ENCODE measurements at regions not wholly inside any gene's neighbourhood (a gene's known extent, or its start where the extent isn't known, plus 50 kb on each side); places are given as distances from the start of the nearest gene placed in this dataset.
"Not testable (repeated sequence)": the region's sequence is repeated elsewhere in the genome, so short reads cannot be mapped to it uniquely, and the experiment has no call there.

DNA sequence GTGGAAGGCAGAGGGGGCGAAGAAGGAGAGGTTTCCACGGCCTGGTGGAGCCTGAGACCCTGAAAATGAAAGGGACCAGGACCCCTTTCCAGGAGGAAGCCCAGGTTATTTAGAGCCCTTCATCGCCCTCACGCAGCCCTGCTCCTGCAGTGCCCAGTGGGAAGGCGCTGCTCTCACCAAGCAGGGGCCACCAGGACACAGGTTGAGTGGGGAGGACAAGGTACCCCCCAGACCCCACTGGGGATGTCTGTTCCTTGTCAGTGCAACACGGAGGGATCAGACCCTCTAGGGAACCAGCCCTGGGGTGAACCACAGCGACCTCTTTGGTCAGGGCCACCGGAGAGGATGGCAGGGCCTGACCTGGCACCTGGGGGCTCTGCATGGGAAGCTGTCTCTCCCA, 163.9 kb downstream of the C16orf95 start:
- TF ChIP-seq CTCF (conservative IDR thresholded peaks at IDR 0.05; ENCODE audit: low read depth), result no peak
- POLR2A ChIA-PET (ENCODE audit: low non-redundant PET), result no interaction called here
- CTCF ChIA-PET, result interaction anchor here (0.6 kb wide), 2 partner anchors 314 to 697 kb away, joined by 3 read pairs; no protein-coding TSS in a partner anchor
- H3K27ac ChIP-seq, result no peak overlapping the region
- DNase-seq (ENCODE audit: low spot score), result no peak

DNA sequence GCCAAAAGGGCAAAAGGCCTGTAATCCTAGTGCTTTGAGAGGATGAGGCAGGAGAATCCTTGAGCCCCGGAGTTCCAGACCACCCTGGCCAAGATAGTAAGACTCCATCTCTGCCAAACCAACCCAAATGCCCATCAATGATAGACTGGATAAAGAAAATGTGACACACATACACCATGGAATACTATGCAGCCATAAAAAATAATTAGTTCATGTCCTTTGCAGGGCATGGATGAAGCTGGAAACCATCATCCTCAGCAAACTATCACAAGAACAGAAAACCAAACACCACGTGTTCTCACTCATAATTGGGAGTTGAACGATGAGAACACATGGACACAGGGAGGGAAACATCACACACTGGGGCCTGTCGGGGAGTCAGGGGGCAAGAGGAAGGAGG, 161.9 kb downstream of the C16orf95 start:
- DNase-seq (ENCODE audit: low spot score); H3K27ac ChIP-seq; POLR2A ChIA-PET (ENCODE audit: low non-redundant PET): not testable (repeated sequence)
- CTCF ChIA-PET, result interaction anchor here (0.7 kb wide), 1 partner anchor 129 kb away, joined by 3 read pairs; no protein-coding TSS in a partner anchor

- ChIA-PET CTCF (no interaction called here), POLR2A (ENCODE audit: low non-redundant PET) (no interaction called here)
- no peak for TF ChIP-seq CTCF (conservative IDR thresholded peaks at IDR 0.05; ENCODE audit: low read depth)
- DNase-seq (ENCODE audit: low spot score), result no peak
- no peak overlapping the region for H3K27ac ChIP-seq
These were observed 161.0 kb downstream of the C16orf95 start for GRCh38 chr16:87156195-87156594.

DNA sequence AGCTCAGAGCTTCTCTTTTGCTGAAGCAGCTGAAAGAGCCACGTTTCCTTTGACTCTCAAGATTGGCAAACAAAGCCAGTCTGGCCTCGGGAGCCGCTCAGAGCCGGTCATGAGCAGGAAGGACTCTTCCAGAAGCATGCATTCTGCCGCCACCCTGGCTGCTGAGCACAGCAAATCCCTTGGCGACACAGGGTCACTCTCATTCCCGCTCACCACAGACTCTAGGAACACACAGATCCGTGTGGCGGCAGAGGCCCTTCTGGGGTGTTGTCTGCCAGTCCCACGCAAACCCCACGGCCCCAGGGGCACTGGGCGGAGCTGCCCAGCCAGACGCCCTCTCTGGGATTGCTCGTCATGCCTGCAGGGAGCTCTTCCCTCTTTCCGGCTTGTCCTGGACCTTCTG, 157.0 kb downstream of the C16orf95 start:
- CTCF ChIA-PET, result no interaction called here
- no peak for DNase-seq (ENCODE audit: low spot score)
- no peak overlapping the region for H3K27ac ChIP-seq
- TF ChIP-seq CTCF (conservative IDR thresholded peaks at IDR 0.05; ENCODE audit: low read depth), result no peak
- POLR2A ChIA-PET (ENCODE audit: low non-redundant PET), result no interaction called here

GRCh38 chr16:87160701-87161337, 156.4 kb downstream of the C16orf95 start:
- DNase-seq (ENCODE audit: low spot score), result peak; percentile 70
- POLR2A ChIA-PET (ENCODE audit: low non-redundant PET), result no interaction called here
- TF ChIP-seq CTCF (conservative IDR thresholded peaks at IDR 0.05; ENCODE audit: low read depth), result no peak
- CTCF ChIA-PET, result interaction anchor here (0.6 kb wide), 1 partner anchor 70 kb away, joined by 3 read pairs; no protein-coding TSS in a partner anchor
- no peak overlapping the region for H3K27ac ChIP-seq

- H3K27ac ChIP-seq; POLR2A ChIA-PET (ENCODE audit: low non-redundant PET); DNase-seq (ENCODE audit: low spot score): not testable (repeated sequence)
- CTCF ChIA-PET, result interaction anchor here (0.6 kb wide), 1 partner anchor 70 kb away, joined by 3 read pairs; no protein-coding TSS in a partner anchor
These were observed 155.8 kb downstream of the C16orf95 start for GRCh38 chr16:87161410-87161809.

- CTCF ChIA-PET, result no interaction called here
- POLR2A ChIA-PET (ENCODE audit: low non-redundant PET), result no interaction called here
- TF ChIP-seq CTCF (conservative IDR thresholded peaks at IDR 0.05; ENCODE audit: low read depth), result no peak
- H3K27ac ChIP-seq, result no peak overlapping the region
- DNase-seq (ENCODE audit: low spot score), result no peak
These were observed 155.1 kb downstream of the C16orf95 start for GRCh38 chr16:87161822-87162676.

- CTCF ChIA-PET; POLR2A ChIA-PET (ENCODE audit: low non-redundant PET); H3K27ac ChIP-seq; DNase-seq (ENCODE audit: low spot score): not testable (repeated sequence)
These were observed 154.4 kb downstream of the C16orf95 start for GRCh38 chr16:87162799-87163198.

Measured in RWPE1 (cell line).